ENCODE measurements at regions not wholly inside any gene's neighbourhood (a gene's known extent, or its start where the extent isn't known, plus 50 kb on each side); places are given as distances from the start of the nearest gene placed in this dataset.

- no peak for DNase-seq (ENCODE audit: low read depth, low spot score)
- no peak overlapping the region for H3K27ac Mint-ChIP-seq (ENCODE audit: unreplicated experiment)
- TF ChIP-seq, protein P1, sequence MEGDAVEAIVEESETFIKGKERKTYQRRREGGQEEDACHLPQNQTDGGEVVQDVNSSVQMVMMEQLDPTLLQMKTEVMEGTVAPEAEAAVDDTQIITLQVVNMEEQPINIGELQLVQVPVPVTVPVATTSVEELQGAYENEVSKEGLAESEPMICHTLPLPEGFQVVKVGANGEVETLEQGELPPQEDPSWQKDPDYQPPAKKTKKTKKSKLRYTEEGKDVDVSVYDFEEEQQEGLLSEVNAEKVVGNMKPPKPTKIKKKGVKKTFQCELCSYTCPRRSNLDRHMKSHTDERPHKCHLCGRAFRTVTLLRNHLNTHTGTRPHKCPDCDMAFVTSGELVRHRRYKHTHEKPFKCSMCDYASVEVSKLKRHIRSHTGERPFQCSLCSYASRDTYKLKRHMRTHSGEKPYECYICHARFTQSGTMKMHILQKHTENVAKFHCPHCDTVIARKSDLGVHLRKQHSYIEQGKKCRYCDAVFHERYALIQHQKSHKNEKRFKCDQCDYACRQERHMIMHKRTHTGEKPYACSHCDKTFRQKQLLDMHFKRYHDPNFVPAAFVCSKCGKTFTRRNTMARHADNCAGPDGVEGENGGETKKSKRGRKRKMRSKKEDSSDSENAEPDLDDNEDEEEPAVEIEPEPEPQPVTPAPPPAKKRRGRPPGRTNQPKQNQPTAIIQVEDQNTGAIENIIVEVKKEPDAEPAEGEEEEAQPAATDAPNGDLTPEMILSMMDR (conservative IDR thresholded peaks at IDR 0.05), result no peak
- H3K36me3 Mint-ChIP-seq (ENCODE audit: low read depth), result no peaks in the 10 kb centered on the region
- H3K9me3 Mint-ChIP-seq, result peaks cover 3% of the 10 kb centered on the region
- no peak overlapping the region for H3K4me3 Mint-ChIP-seq
- peaks cover 7% of the 10 kb centered on the region for H3K4me1 Mint-ChIP-seq
- H3K27me3 Mint-ChIP-seq (ENCODE audit: low read depth), result peaks cover 34% of the 10 kb centered on the region
These were observed 516.9 kb upstream of the SULF2 start for GRCh38 chr20:48302149-48302548.

- no peaks in the 10 kb centered on the region for H3K36me3 Mint-ChIP-seq (ENCODE audit: low read depth)
- no peak overlapping the region for H3K27ac Mint-ChIP-seq (ENCODE audit: unreplicated experiment)
- H3K9me3 Mint-ChIP-seq, result peaks cover 3% of the 10 kb centered on the region
- DNase-seq (ENCODE audit: low read depth, low spot score), result no peak
- peaks cover 12% of the 10 kb centered on the region for H3K4me1 Mint-ChIP-seq
- H3K27me3 Mint-ChIP-seq (ENCODE audit: low read depth), result peaks cover 24% of the 10 kb centered on the region
- H3K4me3 Mint-ChIP-seq, result no peak overlapping the region
- TF ChIP-seq, protein P1 (conservative IDR thresholded peaks at IDR 0.05), result no peak
These were observed 515.9 kb upstream of the SULF2 start for GRCh38 chr20:48301189-48301588.

GRCh38 chr20:48300529-48300928 is 515.2 kb upstream of the SULF2 start:
- TF ChIP-seq, protein P1 (conservative IDR thresholded peaks at IDR 0.05), result no peak
- peaks cover 3% of the 10 kb centered on the region for H3K9me3 Mint-ChIP-seq
- DNase-seq (ENCODE audit: low read depth, low spot score), result no peak
- H3K4me3 Mint-ChIP-seq, result no peak overlapping the region
- no peaks in the 10 kb centered on the region for H3K36me3 Mint-ChIP-seq (ENCODE audit: low read depth)
- peaks cover 19% of the 10 kb centered on the region for H3K4me1 Mint-ChIP-seq
- H3K27ac Mint-ChIP-seq (ENCODE audit: unreplicated experiment), result no peak overlapping the region
- H3K27me3 Mint-ChIP-seq (ENCODE audit: low read depth), result peaks cover 21% of the 10 kb centered on the region

GRCh38 chr20:48298851-48299484 is 513.7 kb upstream of the SULF2 start:
- DNase-seq (ENCODE audit: low read depth, low spot score), result no peak
- no peak overlapping the region for H3K27ac Mint-ChIP-seq (ENCODE audit: unreplicated experiment)
- H3K4me3 Mint-ChIP-seq, result no peak overlapping the region
- H3K36me3 Mint-ChIP-seq (ENCODE audit: low read depth), result no peaks in the 10 kb centered on the region
- TF ChIP-seq, protein P1 (conservative IDR thresholded peaks at IDR 0.05), result no peak
- peaks cover 3% of the 10 kb centered on the region for H3K9me3 Mint-ChIP-seq
- H3K27me3 Mint-ChIP-seq (ENCODE audit: low read depth), result peaks cover 6% of the 10 kb centered on the region
- peaks cover 33% of the 10 kb centered on the region for H3K4me1 Mint-ChIP-seq

GRCh38 chr20:48298433-48298832 is 513.2 kb upstream of the SULF2 start:
- no peak overlapping the region for H3K27ac Mint-ChIP-seq (ENCODE audit: unreplicated experiment)
- H3K36me3 Mint-ChIP-seq (ENCODE audit: low read depth), result no peaks in the 10 kb centered on the region
- DNase-seq (ENCODE audit: low read depth, low spot score), result no peak
- H3K27me3 Mint-ChIP-seq (ENCODE audit: low read depth), result peaks cover 3% of the 10 kb centered on the region
- peaks cover 36% of the 10 kb centered on the region for H3K4me1 Mint-ChIP-seq
- no peak overlapping the region for H3K4me3 Mint-ChIP-seq
- TF ChIP-seq, protein P1 (conservative IDR thresholded peaks at IDR 0.05), result no peak
- peaks cover 3% of the 10 kb centered on the region for H3K9me3 Mint-ChIP-seq
